ENCODE measurements at regions not wholly inside any gene's neighbourhood (a gene's known extent, or its start where the extent isn't known, plus 50 kb on each side); places are given as distances from the start of the nearest gene placed in this dataset.

DNA sequence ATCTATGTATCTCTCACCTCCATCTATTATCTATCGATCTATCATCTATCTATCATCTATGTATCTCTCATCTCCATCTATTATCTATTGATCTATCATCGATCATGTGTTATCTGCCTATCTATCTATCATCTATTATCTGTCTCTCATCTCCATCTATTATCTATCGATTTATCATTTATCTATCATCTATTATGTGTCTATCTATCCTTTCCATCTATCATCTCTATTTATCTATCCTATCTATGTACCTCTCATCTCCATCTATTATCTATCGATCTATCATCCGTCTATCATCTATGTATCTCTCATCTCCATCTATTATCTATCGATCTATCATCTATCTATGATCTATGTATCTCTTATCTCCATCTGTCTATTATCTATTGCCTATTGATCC lies 188.1 kb downstream of the ASMT start:
- TF ChIP-seq, protein P1, sequence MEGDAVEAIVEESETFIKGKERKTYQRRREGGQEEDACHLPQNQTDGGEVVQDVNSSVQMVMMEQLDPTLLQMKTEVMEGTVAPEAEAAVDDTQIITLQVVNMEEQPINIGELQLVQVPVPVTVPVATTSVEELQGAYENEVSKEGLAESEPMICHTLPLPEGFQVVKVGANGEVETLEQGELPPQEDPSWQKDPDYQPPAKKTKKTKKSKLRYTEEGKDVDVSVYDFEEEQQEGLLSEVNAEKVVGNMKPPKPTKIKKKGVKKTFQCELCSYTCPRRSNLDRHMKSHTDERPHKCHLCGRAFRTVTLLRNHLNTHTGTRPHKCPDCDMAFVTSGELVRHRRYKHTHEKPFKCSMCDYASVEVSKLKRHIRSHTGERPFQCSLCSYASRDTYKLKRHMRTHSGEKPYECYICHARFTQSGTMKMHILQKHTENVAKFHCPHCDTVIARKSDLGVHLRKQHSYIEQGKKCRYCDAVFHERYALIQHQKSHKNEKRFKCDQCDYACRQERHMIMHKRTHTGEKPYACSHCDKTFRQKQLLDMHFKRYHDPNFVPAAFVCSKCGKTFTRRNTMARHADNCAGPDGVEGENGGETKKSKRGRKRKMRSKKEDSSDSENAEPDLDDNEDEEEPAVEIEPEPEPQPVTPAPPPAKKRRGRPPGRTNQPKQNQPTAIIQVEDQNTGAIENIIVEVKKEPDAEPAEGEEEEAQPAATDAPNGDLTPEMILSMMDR (IDR thresholded peaks at IDR 0.05): no peak
- no peak for TF ChIP-seq POLR2A (IDR thresholded peaks at IDR 0.05; ENCODE audit: low read length)
- TF ChIP-seq, protein P2, sequence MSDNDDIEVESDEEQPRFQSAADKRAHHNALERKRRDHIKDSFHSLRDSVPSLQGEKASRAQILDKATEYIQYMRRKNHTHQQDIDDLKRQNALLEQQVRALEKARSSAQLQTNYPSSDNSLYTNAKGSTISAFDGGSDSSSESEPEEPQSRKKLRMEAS (IDR thresholded peaks at IDR 0.05): no peak
